DMS114 treated with DMSO at 0.1 percent for 48 hours (cell line): ENCODE measurements at regions not wholly inside any gene's neighbourhood (a gene's known extent, or its start where the extent isn't known, plus 50 kb on each side); places are given as distances from the start of the nearest gene placed in this dataset.

ENCODE experiments used
- DNase-seq: peaks from one replicate; lab custom pipeline; 2025; ENCODE audit not compliant: unreplicated experiment; lab: John Stamatoyannopoulos, UW

DNA sequence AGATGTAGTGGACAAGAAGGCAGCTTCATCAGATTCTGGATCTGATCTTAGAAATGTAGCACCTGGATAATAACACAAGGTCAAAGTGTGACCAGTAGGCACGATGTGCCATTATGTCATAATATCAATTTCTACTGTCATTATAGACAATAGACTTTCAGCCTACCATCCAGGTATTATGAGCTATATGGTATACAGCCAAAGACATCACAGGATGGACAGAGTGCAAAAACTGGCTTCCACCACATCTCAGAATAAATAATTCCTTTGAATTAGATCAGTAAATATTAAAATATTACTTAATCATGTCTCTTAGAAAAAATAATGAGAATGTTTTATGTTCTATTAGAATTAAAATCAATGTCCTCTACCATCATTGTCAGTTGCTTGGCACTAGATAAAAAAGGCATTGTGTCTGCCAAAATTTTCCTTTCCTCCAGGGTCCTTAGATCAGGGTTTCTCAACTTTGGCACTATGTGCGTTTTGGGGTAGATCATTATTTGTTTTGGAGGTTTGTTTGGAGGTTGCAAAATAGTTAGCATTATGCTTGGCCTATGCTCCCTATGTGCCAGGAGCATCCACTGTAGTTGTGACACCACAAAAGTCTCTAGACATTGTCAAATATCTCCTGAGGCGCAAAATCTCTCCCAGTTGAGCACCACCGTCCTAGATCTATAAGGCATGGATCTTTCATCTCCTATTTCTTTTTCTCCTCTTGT, 86.7 kb upstream of the NRIP1 start:
- no peak for DNase-seq

GRCh38 chr21:15152591-15152990, 87.8 kb upstream of the NRIP1 start:
- no peak for DNase-seq

DNA sequence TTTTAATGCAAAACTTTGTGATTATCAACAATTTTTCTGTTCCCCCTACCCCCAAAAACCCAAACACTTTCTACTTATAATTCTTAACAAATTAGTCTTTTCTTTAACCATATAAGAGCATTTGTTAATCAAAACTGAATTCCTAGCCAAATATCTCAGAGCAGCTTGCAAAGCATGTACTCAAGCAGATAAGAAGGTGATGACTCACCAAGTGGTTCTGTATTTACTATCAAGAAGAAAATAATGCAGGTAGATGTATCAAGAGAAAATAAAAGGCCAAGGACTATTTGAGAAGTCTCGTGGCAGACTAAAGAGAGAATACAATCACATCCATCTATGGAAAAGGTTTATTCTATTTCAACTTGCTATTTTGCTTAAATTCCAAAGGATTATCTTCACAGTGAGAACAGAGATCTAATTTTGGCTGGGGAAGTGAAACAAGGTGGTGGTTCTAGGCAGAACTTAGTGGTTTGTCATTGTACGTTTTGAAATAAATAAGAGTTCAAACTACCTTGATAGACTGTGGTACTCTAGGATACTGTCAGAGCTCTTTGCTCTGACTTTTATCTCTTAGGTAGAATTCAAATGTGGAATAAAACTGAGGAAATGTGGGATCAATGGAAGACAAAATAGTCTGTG, 94.7 kb upstream of the NRIP1 start:
- no peak for DNase-seq

DNA sequence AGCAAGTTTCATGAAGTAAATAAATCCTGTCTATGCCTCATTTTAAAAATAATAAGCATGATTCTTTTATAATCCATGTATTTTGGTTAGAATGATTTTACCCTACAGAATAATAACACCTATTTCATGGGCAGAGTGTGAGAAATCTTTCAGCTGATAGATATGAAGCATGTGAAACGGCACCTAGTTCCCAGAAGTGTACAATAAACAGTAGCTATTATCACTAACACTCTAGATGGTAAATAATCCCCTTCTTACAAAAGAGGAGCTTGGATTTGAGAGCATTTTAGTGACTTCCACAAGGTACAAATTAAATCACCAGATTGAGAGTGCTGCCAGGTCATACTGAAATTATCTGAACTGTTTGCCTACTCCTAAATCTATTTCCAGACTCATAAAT, 95.3 kb upstream of the NRIP1 start:
- no peak for DNase-seq

DNA sequence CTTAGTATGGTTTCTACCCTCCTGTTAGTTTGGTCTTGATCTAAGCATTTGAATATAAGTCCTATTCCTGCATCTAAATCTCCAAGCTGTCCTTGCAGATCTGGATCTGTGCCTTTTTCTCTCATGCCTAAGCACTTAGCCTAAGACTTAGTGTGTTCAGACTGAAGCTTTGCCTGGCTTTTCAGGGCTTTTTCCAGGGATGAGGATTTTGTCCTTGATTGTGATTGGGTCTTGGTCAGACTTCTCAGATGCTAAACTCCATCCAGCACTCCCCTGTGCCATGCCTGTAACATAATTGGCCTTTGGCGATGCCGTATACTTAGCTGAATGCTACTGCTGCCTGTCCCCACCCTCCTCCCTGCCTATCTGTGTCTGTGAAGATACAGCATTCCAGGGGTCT, 98.1 kb upstream of the NRIP1 start:
- DNase-seq = no peak

DNA sequence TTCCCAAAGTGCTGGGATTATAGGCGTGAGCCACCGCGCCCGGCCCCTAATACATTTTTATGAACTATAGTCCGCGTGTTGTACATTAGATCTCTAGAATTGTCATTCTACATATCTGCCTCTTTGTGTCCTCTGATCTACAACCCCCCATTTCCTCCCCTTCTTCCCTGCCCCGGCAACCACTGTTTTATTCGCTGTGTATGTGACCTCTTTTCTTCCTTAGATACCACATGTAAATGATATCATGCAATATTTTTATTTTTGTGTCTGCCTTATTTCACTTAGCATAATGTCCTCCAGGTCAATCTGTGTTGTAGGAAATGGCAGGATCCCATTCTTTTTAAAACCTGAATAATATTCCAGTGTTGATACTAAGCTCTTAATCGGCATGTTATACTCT, 99.5 kb upstream of the NRIP1 start:
- DNase-seq = no peak

DNA sequence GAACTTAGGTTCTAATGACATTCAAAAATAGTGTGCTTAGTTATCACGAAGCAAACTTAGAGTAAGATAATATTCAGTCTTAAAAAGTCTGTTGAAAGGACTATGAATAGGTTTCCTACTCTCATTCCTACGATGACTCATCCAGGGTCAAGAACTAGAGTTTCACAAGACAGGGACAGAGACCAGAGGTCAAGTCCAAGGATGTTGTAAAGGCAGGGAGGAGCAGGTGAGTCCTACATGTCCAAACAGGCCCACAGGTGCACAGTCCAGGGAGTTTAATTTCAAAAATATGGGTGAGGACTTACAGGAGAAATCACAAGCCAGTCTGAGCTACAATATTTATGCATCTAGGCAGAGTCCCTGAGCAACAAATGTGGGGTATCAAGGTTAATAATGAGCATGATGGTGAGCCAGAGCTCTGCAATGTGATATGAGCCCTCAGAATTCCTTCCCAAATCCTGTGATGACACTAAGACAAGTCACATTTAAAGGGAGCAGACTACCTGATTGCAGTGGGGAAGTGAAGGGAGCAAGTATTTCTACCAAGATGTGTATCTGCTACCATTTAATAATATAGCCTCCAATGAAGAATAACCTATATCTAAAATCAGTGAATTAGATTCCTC, 100.0 kb upstream of the NRIP1 start:
- DNase-seq = no peak

GRCh38 chr21:15170614-15171013, 105.8 kb upstream of the NRIP1 start:
- no peak for DNase-seq

DNA sequence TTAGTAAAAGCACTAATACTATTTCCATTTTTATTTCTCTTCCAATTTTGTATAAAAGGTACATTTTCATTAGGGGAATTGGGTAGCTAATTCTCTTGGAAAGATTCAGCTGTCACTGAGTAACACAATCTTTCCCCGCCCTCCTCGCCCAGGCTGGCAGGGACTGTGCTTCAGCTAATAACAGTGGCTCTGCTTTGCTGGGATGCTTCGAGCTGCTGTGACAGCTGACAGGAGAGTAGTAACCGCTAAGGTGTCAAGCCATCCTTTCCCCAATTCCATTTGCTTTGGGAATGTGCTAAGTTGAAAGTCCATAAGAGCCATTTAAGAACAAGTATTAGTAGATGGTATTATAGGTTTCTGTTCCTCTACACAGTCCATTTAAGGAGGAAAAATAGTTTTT, 106.7 kb upstream of the NRIP1 start:
- no peak for DNase-seq

DNA sequence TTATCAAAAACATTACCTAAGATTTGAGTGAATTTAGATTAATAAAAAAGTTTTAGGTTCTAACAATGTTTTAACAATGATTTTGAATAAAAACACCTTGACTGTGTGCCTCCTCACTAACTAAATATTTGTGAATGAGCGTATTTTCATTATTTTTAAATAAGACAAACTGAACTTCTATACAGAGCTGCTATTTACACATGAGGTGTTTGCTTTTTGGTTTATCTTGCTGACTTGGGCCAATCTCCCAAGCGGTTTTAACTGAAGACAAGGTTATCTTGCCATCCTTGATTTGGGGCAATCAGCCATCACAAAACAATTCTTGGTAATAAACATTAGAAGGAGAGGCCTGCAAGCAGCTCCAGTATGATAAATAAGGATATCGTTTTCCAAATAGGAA, 108.2 kb upstream of the NRIP1 start:
- DNase-seq = no peak

GRCh38 chr21:15174923-15175322, 110.1 kb upstream of the NRIP1 start:
- no peak for DNase-seq

GRCh38 chr21:15182731-15183130, 117.9 kb upstream of the NRIP1 start:
- no peak for DNase-seq

DNA sequence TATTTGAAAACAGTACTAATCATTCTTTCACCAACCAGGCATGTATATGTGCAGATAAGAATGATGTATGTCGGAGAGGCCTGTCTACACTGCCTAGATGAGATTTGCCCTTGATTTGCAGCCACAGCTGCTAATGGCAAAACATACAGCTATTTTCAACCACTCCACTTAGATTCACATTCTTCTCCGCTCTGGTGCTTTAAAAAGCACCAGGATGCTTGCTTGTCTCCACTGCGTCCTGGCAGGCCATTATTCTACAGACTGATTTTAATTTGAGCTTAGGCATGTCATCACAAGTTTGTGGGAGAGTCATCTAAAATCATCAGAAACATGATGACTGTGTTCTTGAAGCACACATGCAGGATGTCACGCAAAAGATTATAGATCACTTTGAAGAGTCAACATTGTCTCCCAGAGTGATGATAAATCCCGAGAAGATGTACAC, 119.0 kb upstream of the NRIP1 start:
- DNase-seq = no peak

DNA sequence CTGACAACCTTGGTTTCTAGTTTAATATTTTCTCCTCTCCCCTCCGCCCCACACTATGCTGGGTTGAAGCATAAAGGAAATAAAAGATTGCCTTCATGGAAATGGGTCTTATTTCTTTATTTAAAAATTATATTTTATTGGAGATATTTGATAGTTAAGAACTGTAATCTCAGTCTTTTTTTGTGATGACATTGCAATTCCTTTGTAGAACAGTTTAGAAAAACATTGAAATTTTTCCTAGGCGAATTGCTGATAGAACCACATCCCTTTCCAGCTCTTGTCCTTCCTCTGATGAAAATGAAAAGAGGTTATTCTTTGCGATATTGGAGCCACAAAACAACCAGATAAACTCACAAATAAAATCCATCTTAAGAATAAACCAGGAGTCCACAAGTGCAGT, 125.6 kb upstream of the NRIP1 start:
- DNase-seq = no peak

- no peak for DNase-seq
Observed at GRCh38 chr21:15190837-15191236, 126.0 kb upstream of the NRIP1 start.

GRCh38 chr21:15191342-15191741, 126.5 kb upstream of the NRIP1 start:
- DNase-seq = no peak

GRCh38 chr21:15192243-15192642, 127.4 kb upstream of the NRIP1 start:
- DNase-seq = no peak

DNA sequence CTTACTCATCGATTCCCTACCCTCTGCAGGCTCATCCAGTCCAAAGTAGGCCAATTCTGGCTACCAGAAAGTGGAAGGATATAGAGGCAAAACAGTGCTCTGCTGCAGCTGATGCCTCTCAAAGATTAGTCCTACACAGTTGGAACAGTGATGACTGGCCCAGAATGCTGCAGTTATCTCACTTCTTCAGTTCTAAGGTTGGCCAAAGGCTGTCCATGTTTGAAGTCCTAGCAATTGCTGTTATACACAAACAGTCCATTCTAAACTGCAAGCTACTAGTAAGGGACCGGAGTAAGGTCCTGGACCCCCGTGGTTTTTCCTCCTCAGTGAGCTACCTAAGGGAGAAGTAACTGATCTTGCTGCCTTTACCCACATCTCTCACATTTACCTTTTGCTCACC, 129.1 kb upstream of the NRIP1 start:
- DNase-seq = no peak

- no peak for DNase-seq
Observed at GRCh38 chr21:15195104-15195503, 130.3 kb upstream of the NRIP1 start.

GRCh38 chr21:15195768-15196167, 131.0 kb upstream of the NRIP1 start:
- no peak for DNase-seq

GRCh38 chr21:15197696-15198095, 132.9 kb upstream of the NRIP1 start:
- no peak for DNase-seq
